ENCODE measurements at regions not wholly inside any gene's neighbourhood (a gene's known extent, or its start where the extent isn't known, plus 50 kb on each side); places are given as distances from the start of the nearest gene placed in this dataset.

- no peak overlapping the region for H3K4me3 Mint-ChIP-seq
- intact Hi-C loops (cut with DNase I, micrococcal nuclease): no loop called here
- H3K9me3 Mint-ChIP-seq (ENCODE audit: low read depth): peaks cover 4% of the 10 kb centered on the region
- POLR2A ChIA-PET: no interaction called here
- ATAC-seq (no peak), DNase-seq (no peak)
- CTCF ChIA-PET: no interaction called here
- H3K27me3 Mint-ChIP-seq: no peaks in the 10 kb centered on the region
- no peaks in the 10 kb centered on the region for H3K36me3 Mint-ChIP-seq (ENCODE audit: low read depth)
- H3K27ac Mint-ChIP-seq: no peak overlapping the region
- no peaks in the 10 kb centered on the region for H3K4me1 Mint-ChIP-seq
These were observed 383.2 kb downstream of the METTL15 start for GRCh38 chr11:28491431-28491830.

DNA sequence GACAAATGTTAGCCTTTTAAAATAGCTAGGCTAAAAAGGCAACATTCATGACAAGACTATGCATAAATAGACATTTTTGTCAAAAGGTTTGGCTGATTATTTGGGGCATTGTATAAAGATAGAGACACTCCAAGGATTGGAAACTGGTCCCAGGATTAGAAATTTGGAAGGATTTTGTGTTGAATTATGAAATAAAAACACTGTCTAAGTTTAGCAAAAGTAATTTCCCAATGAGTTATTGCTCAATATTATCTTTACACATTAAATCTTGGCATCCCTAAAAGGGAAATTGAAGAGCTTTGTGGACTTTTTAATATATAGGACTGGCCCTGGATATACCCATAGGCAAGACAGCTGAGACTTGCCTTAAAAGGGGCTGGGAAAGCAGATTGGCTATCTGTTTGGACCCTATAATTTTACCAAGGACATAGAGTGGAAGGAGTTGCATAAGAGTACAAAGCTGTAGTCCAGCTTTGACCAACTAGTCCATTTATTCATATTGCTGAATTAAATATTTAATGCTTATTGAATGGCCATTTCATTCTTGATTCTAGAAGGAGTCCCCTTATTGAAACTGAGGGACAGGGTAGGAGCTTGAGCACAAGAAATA lies 382.7 kb downstream of the METTL15 start:
- CTCF ChIA-PET: no interaction called here

DNA sequence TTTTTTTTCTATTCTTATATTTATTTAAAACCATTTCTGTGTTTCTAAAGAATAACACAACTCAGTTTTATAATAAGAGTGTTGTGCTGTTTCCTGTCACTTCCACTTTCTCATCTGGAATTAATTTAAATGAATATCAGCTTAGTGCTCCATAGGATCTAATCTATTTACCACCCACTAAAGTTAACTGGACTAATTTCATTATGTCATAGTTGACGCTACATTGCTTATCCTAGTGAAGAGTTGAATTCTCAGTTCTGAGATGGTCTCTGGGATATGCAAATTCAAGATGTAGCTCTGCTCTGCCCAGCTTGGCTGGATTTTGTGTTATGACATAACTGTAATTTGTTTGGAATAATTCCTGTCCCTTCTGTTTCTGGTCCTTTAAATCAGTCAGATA lies 380.1 kb downstream of the METTL15 start:
- no peak for DNase-seq
- Mint-ChIP-seq H3K4me3 (no peak overlapping the region), H3K27me3 (no peaks in the 10 kb centered on the region), H3K9me3 (ENCODE audit: low read depth) (no peaks in the 10 kb centered on the region), H3K36me3 (ENCODE audit: low read depth) (no peaks in the 10 kb centered on the region), H3K4me1 (no peaks in the 10 kb centered on the region), H3K27ac (no peak overlapping the region)
- no peak for ATAC-seq
- ChIA-PET POLR2A (no interaction called here), CTCF (no interaction called here)
- intact Hi-C loops (cut with DNase I, micrococcal nuclease): no loop called here

More for the DNA sequence above, 382.7 kb downstream of the METTL15 start:
- POLR2A ChIA-PET: no interaction called here
- H3K4me1 Mint-ChIP-seq: no peaks in the 10 kb centered on the region
- no peaks in the 10 kb centered on the region for H3K27me3 Mint-ChIP-seq
- H3K4me3 Mint-ChIP-seq: no peak overlapping the region
- no peaks in the 10 kb centered on the region for H3K36me3 Mint-ChIP-seq (ENCODE audit: low read depth)
- no peak overlapping the region for H3K27ac Mint-ChIP-seq
- intact Hi-C loops (cut with DNase I, micrococcal nuclease): no loop called here
- no peak for ATAC-seq
- no peak for DNase-seq
- H3K9me3 Mint-ChIP-seq (ENCODE audit: low read depth): peaks cover 4% of the 10 kb centered on the region

GRCh38 chr11:28483072-28483867 lies 375.1 kb downstream of the METTL15 start:
- no peak for DNase-seq
- intact Hi-C loops (cut with DNase I, micrococcal nuclease): no loop called here
- H3K27ac Mint-ChIP-seq: no peak overlapping the region
- no peaks in the 10 kb centered on the region for H3K4me1 Mint-ChIP-seq
- H3K9me3 Mint-ChIP-seq (ENCODE audit: low read depth): no peaks in the 10 kb centered on the region
- H3K27me3 Mint-ChIP-seq: no peaks in the 10 kb centered on the region
- ChIA-PET CTCF (interaction anchor here (0.6 kb wide), 1 partner anchor 569 kb away, joined by 3 read pairs; no protein-coding TSS in a partner anchor), POLR2A (no interaction called here)
- no peaks in the 10 kb centered on the region for H3K36me3 Mint-ChIP-seq (ENCODE audit: low read depth)
- no peak overlapping the region for H3K4me3 Mint-ChIP-seq
- no peak for ATAC-seq

GRCh38 chr11:28482666-28483065 lies 374.5 kb downstream of the METTL15 start:
- H3K36me3 Mint-ChIP-seq (ENCODE audit: low read depth): no peaks in the 10 kb centered on the region
- POLR2A ChIA-PET: no interaction called here
- DNase-seq (no peak), ATAC-seq (no peak)
- H3K4me1 Mint-ChIP-seq: no peaks in the 10 kb centered on the region
- H3K27ac Mint-ChIP-seq: no peak overlapping the region
- CTCF ChIA-PET: interaction anchor here (0.6 kb wide), 1 partner anchor 569 kb away, joined by 3 read pairs; no protein-coding TSS in a partner anchor
- no peaks in the 10 kb centered on the region for H3K27me3 Mint-ChIP-seq
- H3K9me3 Mint-ChIP-seq (ENCODE audit: low read depth): no peaks in the 10 kb centered on the region
- H3K4me3 Mint-ChIP-seq: no peak overlapping the region
- intact Hi-C loops (cut with DNase I, micrococcal nuclease): no loop called here

GRCh38 chr11:28481616-28482480 lies 373.7 kb downstream of the METTL15 start:
- ChIA-PET POLR2A (no interaction called here), CTCF (no interaction called here)
- H3K4me1 Mint-ChIP-seq: no peaks in the 10 kb centered on the region
- H3K36me3 Mint-ChIP-seq (ENCODE audit: low read depth): no peaks in the 10 kb centered on the region
- peaks cover under 1% of the 10 kb centered on the region for H3K9me3 Mint-ChIP-seq (ENCODE audit: low read depth)
- ATAC-seq (no peak), DNase-seq (no peak)
- H3K27ac Mint-ChIP-seq: no peak overlapping the region
- intact Hi-C loops (cut with DNase I, micrococcal nuclease): no loop called here
- no peak overlapping the region for H3K4me3 Mint-ChIP-seq
- H3K27me3 Mint-ChIP-seq: no peaks in the 10 kb centered on the region

DNA sequence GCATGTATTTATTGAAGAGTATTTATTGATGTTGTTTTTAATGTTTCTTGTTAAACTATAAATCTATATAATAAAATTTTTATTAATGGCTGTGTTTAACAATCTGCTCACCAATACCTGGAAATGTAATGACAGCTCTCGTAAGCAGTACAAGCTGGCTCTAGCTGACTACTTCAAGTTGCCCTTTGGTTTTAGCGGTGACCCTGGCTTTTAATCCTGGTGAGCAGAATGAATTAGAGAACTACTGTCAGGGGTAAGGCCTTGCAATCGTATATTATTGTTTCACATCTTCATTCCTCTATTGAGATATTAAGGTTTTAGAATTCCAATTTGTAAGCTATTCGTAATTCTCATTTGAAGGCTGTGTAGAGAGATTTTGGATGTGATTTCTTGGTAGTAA lies 372.2 kb downstream of the METTL15 start:
- Mint-ChIP-seq H3K36me3 (ENCODE audit: low read depth) (no peaks in the 10 kb centered on the region), H3K4me3 (no peak overlapping the region), H3K27ac (no peak overlapping the region), H3K9me3 (ENCODE audit: low read depth) (peaks cover 3% of the 10 kb centered on the region), H3K4me1 (no peaks in the 10 kb centered on the region), H3K27me3 (no peaks in the 10 kb centered on the region)
- ChIA-PET POLR2A (no interaction called here), CTCF (no interaction called here)
- intact Hi-C loops (cut with DNase I, micrococcal nuclease): no loop called here
- DNase-seq: no peak
- no peak for ATAC-seq

- DNase-seq (no peak), ATAC-seq (no peak)
- intact Hi-C loops (cut with DNase I, micrococcal nuclease): no loop called here
- H3K36me3 Mint-ChIP-seq (ENCODE audit: low read depth): no peaks in the 10 kb centered on the region
- no peaks in the 10 kb centered on the region for H3K27me3 Mint-ChIP-seq
- no peak overlapping the region for H3K27ac Mint-ChIP-seq
- H3K4me3 Mint-ChIP-seq: no peak overlapping the region
- peaks cover 3% of the 10 kb centered on the region for H3K9me3 Mint-ChIP-seq (ENCODE audit: low read depth)
- ChIA-PET CTCF (no interaction called here), POLR2A (no interaction called here)
- H3K4me1 Mint-ChIP-seq: no peaks in the 10 kb centered on the region
These were observed 368.7 kb downstream of the METTL15 start for GRCh38 chr11:28476864-28477263.

DNA sequence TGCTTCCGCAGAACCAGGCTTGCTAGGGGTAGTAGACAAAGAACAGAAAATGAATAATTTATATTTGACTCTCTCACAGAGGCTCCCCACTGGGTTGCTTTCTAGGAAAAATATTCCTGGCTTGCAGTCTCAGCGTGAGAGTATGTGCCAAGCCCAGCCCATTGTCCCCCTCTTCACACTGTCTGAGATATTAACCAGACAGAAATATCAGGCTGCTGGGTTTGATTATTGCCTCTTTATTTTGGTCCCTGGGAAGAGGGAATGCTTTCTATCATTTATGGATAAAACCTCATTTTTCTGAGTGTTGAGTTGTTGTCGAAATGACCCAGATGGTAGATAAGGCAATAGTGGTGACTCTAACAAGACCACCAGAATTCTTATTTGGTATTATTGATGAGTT lies 367.9 kb downstream of the METTL15 start:
- Mint-ChIP-seq H3K4me1 (no peaks in the 10 kb centered on the region), H3K27me3 (no peaks in the 10 kb centered on the region), H3K27ac (no peak overlapping the region), H3K36me3 (ENCODE audit: low read depth) (no peaks in the 10 kb centered on the region), H3K9me3 (ENCODE audit: low read depth) (peaks cover 3% of the 10 kb centered on the region), H3K4me3 (no peak overlapping the region)
- no peak for DNase-seq
- POLR2A ChIA-PET: no interaction called here
- CTCF ChIA-PET: no interaction called here
- ATAC-seq: no peak
- intact Hi-C loops (cut with DNase I, micrococcal nuclease): no loop called here

- DNase-seq (no peak), ATAC-seq (no peak)
- ChIA-PET POLR2A (no interaction called here), CTCF (no interaction called here)
- Mint-ChIP-seq H3K27ac (no peak overlapping the region), H3K9me3 (ENCODE audit: low read depth) (peaks cover 3% of the 10 kb centered on the region), H3K4me1 (no peaks in the 10 kb centered on the region), H3K27me3 (no peaks in the 10 kb centered on the region), H3K36me3 (ENCODE audit: low read depth) (no peaks in the 10 kb centered on the region), H3K4me3 (no peak overlapping the region)
- intact Hi-C loops (cut with DNase I, micrococcal nuclease): no loop called here
These were observed 364.7 kb downstream of the METTL15 start for GRCh38 chr11:28472904-28473303.

- Mint-ChIP-seq H3K27me3 (no peaks in the 10 kb centered on the region), H3K27ac (no peak overlapping the region), H3K36me3 (ENCODE audit: low read depth) (no peaks in the 10 kb centered on the region), H3K9me3 (ENCODE audit: low read depth) (no peaks in the 10 kb centered on the region), H3K4me1 (no peaks in the 10 kb centered on the region), H3K4me3 (no peak overlapping the region)
- ChIA-PET POLR2A (no interaction called here), CTCF (no interaction called here)
- intact Hi-C loops (cut with DNase I, micrococcal nuclease): no loop called here
- ATAC-seq (no peak), DNase-seq (no peak)
These were observed 363.3 kb downstream of the METTL15 start for GRCh38 chr11:28471537-28471936.

- POLR2A ChIA-PET: no interaction called here
These were observed 362.0 kb downstream of the METTL15 start for GRCh38 chr11:28470180-28470579.

More at GRCh38 chr11:28470180-28470579, 362.0 kb downstream of the METTL15 start:
- H3K4me3 Mint-ChIP-seq: no peak overlapping the region
- no peaks in the 10 kb centered on the region for H3K27me3 Mint-ChIP-seq
- H3K36me3 Mint-ChIP-seq (ENCODE audit: low read depth): no peaks in the 10 kb centered on the region
- H3K9me3 Mint-ChIP-seq (ENCODE audit: low read depth): no peaks in the 10 kb centered on the region
- CTCF ChIA-PET: no interaction called here
- intact Hi-C loops (cut with DNase I, micrococcal nuclease): no loop called here
- H3K27ac Mint-ChIP-seq: no peak overlapping the region
- DNase-seq (no peak), ATAC-seq (no peak)
- H3K4me1 Mint-ChIP-seq: no peaks in the 10 kb centered on the region

Data from activated CD4-positive, alpha-beta T cell treated with anti-CD3 and anti-CD28 coated beads for 36 hours (primary cell).